Breast epithelium (tissue), 4 donors: ENCODE measurements at regions not wholly inside any gene's neighbourhood (a gene's known extent, or its start where the extent isn't known, plus 50 kb on each side); places are given as distances from the start of the nearest gene placed in this dataset.
A peak's percentile ranks its signal among the peaks of the same experiment; 100 is the strongest.

Experiments
- DNase-seq, 2 donors: peaks; one replicate each; pipeline ENCODE4 v3.0.0-alpha.2; 2019; ENCODE audit warnings: low spot score in 2 of 2
- H3K27ac ChIP-seq, 2 donors: fragments of 200-600 bp; sonication (generic) in 1 of 2; one replicate each; pipeline ENCODE4 v1.5.1; 2016 to 2019; ENCODE audit warnings: mild to moderate bottlenecking in 1 of 2
- H3K27me3 ChIP-seq, 2 donors: fragments of 200-600 bp; sonication (generic) in 1 of 2; one replicate each; pipeline versions ENCODE4 v1.5.1 to v1.6.0; 2017 to 2019; ENCODE audit warnings: control low read depth in 1 of 2, mild to moderate bottlenecking in 1 of 2
- H3K36me3 ChIP-seq: fragments of 200-600 bp; one replicate; pipeline ENCODE4 v1.5.1; 2019
- H3K4me1 ChIP-seq, 2 donors: fragments of 200-600 bp; sonication (generic); one replicate each; pipeline ENCODE4 v1.5.1; 2016 to 2019; ENCODE audit warnings: control low read depth in 1 of 2
- H3K4me3 ChIP-seq, 3 donors: fragments of 200-600 bp; sonication (generic); 1 replicate in 2 of 3; 2 replicates in 1 of 3; pipeline ENCODE4 v1.5.1; 2016 to 2019; ENCODE audit warnings: mild to moderate bottlenecking in 3 of 3, moderate library complexity in 2 of 3
- H3K9me3 ChIP-seq, 2 donors: fragments of 200-600 bp; sonication (generic) in 1 of 2; one replicate each; pipeline ENCODE4 v1.5.1; 2016 to 2019; ENCODE audit warnings: control low read depth in 1 of 2
- CTCF ChIP-seq, 3 donors: fragments of 450-650 bp; IDR thresholded peaks; one replicate each; pipeline ENCODE4 v1.5.1; 2016 to 2017; ENCODE audit warnings: antibody characterized with exemption in 3 of 3, mild to moderate bottlenecking in 3 of 3, moderate library complexity in 3 of 3
- POLR2A ChIP-seq: fragments of 450-650 bp; IDR thresholded peaks from one replicate; pipeline ENCODE4 v1.6.1; 2016; ENCODE audit warnings: antibody characterized with exemption, mild to moderate bottlenecking, moderate library complexity
- POLR2AphosphoS5 ChIP-seq, 3 donors: sonication (generic); formaldehyde crosslinking; IDR thresholded peaks; one replicate each; pipeline ENCODE4 v1.6.1; 2017; ENCODE audit warnings: antibody characterized with exemption in 3 of 3
- intact Hi-C: fragments of 100-400 bp; cut with DNase I; formaldehyde crosslinking; loops from one replicate; pipeline ENCODE4 v1.15.1; 2023; ENCODE audit warnings: low total_unique reads

DNA sequence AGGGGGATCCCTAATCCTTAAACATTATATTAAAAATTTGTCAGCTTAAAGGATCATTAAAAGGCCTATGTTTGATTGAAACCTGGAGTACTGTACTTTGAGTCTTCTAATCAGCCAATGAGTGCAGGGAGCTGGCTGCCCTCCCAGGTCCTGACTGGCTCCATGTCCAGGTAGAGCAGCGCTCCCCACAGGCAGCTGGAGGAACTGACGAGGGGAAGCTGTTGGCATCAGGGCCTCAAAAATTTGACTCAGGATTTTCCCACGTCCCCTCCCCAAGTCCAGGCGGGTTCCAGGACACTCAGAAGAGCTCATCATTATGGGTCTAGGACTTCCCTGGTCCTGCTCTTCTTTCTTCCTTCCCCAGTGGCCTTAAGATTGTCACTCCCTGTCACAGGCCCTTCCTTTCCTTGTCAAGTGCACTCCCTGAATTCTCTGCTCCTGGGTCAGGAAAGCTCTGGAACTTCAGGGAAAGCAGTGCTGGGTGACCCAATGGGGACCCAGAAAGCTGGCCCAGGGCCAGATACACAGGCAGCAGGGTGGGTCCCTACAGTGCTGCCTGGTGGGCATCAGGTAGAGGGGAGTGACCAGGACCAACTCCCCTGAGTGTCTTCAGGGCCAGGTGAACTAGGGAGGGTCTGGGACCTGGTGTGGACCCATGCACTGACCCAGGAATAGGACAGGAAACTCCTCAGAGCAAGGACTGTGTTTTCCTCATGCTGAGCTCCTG is 65.5 kb downstream of the GGTLC2 start:
- Histone ChIP-seq H3K36me3 (no peaks in the 10 kb centered on the region), H3K4me3 (no peak overlapping the region), H3K9me3 (no peaks in the 10 kb centered on the region), H3K27ac (no peak overlapping the region), H3K4me1 (no peaks in the 10 kb centered on the region), H3K27me3 (no peaks in the 10 kb centered on the region)
- TF ChIP-seq POLR2AphosphoS5 (IDR thresholded peaks at IDR 0.05) (no peak), CTCF (IDR thresholded peaks at IDR 0.05) (no peak), POLR2A (no peak)
- no peak for DNase-seq
- intact Hi-C loops: no loop called here

GRCh38 chr22:22710719-22711531 is 66.5 kb downstream of the GGTLC2 start:
- no peaks in the 10 kb centered on the region for H3K9me3 ChIP-seq
- H3K4me1 ChIP-seq: no peaks in the 10 kb centered on the region
- H3K4me3 ChIP-seq: no peak overlapping the region
- H3K27ac ChIP-seq: no peak overlapping the region
- peak in 1 of 2 donors; percentile 27 for DNase-seq
- TF ChIP-seq CTCF (IDR thresholded peaks at IDR 0.05) (peak; percentile 43 to 67 (median 60)), POLR2A (no peak)
- intact Hi-C loops: no loop called here
- H3K36me3 ChIP-seq: no peaks in the 10 kb centered on the region
- no peaks in the 10 kb centered on the region for H3K27me3 ChIP-seq

DNA sequence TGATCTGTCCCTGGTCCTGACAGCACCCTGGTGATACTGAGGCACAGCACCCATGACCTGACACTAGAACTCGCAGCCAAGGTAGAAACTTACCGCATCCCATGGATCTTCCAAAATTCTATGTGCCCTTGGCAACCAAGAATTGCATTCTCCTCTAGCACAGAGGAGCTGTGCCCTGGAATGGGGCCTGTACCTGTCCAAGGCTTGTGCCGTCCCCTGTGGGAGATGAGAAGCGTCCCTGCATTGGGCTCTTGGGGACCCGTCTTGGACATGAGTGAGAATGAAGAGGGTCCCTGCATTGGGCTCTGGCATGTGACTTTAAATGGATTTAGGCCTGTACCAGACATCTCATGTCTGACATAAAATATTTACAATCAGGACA is 67.1 kb downstream of the GGTLC2 start:
- H3K4me3 ChIP-seq: no peak overlapping the region
- TF ChIP-seq CTCF (IDR thresholded peaks at IDR 0.05) (no peak), POLR2A (no peak), POLR2AphosphoS5 (IDR thresholded peaks at IDR 0.05) (no peak)
- H3K27me3 ChIP-seq: no peaks in the 10 kb centered on the region
- H3K36me3 ChIP-seq: no peaks in the 10 kb centered on the region
- no peaks in the 10 kb centered on the region for H3K4me1 ChIP-seq
- no peak overlapping the region for H3K27ac ChIP-seq
- intact Hi-C loops: no loop called here
- DNase-seq: no peak
- H3K9me3 ChIP-seq: no peaks in the 10 kb centered on the region

DNA sequence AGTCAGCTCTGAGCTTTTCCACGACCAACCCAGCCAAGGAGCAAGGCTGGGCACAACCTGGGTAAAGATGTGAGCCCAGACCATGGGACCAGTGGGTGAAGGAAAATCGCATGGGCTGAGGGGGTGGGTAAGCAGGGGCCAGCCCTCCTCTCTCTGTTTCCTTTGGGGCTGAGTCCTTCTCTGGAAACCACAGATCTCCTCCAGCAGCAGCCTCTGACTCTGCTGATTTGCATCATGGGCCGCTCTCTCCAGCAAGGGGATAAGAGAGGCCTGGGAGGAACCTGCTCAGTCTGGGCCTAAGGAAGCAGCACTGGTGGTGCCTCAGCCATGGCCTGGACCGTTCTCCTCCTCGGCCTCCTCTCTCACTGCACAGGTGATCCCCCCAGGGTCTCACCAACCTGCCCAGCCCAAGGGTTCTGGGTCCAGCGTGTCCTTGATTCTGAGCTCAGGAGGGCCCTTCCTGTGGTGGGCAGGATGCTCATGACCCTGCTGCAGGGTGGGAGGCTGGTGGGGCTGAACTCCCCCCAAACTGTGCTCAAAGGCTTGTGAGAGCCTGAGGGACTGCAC is 67.8 kb downstream of the GGTLC2 start:
- H3K9me3 ChIP-seq: no peaks in the 10 kb centered on the region
- no peaks in the 10 kb centered on the region for H3K27me3 ChIP-seq
- no peak for DNase-seq
- no peaks in the 10 kb centered on the region for H3K4me1 ChIP-seq
- H3K36me3 ChIP-seq: no peaks in the 10 kb centered on the region
- TF ChIP-seq POLR2A: no peak
- intact Hi-C loops: no loop called here
- no peak overlapping the region for H3K27ac ChIP-seq
- H3K4me3 ChIP-seq: no peak overlapping the region

DNA sequence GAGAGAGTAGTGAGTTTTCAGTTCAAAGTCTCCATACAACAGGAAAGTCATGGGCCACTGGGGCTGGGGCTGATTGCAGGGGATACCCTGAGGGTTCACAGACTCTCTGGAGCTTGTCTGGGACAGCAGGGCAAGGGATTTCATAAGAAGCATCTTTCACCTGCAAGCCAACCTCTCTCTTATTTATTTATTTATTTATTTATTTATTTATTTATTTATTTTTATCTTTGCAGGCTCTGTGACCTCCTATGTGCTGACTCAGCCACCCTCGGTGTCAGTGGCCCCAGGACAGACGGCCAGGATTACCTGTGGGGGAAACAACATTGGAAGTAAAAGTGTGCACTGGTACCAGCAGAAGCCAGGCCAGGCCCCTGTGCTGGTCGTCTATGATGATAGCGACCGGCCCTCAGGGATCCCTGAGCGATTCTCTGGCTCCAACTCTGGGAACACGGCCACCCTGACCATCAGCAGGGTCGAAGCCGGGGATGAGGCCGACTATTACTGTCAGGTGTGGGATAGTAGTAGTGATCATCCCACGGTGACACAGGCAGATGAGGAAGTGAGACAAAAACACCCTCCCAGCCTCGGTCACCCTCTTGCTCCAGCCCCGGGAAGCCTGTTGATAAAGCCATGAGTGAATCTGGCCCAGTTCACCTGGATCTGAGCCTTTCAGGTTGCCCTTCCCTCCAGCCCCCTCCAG is 68.4 kb downstream of the GGTLC2 start:
- Histone ChIP-seq H3K27ac (no peak overlapping the region), H3K27me3 (no peaks in the 10 kb centered on the region), H3K4me3 (no peak overlapping the region), H3K4me1 (no peaks in the 10 kb centered on the region), H3K9me3 (no peaks in the 10 kb centered on the region), H3K36me3 (no peaks in the 10 kb centered on the region)
- no peak for DNase-seq
- intact Hi-C loops: no loop called here
- TF ChIP-seq POLR2AphosphoS5 (IDR thresholded peaks at IDR 0.05) (no peak), CTCF (IDR thresholded peaks at IDR 0.05) (no peak)
